SH-SY5Y (cell line): ENCODE measurements at regions not wholly inside any gene's neighbourhood (a gene's known extent, or its start where the extent isn't known, plus 50 kb on each side); places are given as distances from the start of the nearest gene placed in this dataset.

Experiments
- GATA2 ChIP-seq: IDR thresholded peaks from 2 replicates; pipeline ENCODE4 v1.6.1; 2011; ENCODE audit warnings: mild to moderate bottlenecking, low read depth, low read length
- GATA3 ChIP-seq: IDR thresholded peaks from 2 replicates; pipeline ENCODE4 v1.6.1; 2011; ENCODE audit warnings: low read depth, mild to moderate bottlenecking, low read length, moderate library complexity

DNA sequence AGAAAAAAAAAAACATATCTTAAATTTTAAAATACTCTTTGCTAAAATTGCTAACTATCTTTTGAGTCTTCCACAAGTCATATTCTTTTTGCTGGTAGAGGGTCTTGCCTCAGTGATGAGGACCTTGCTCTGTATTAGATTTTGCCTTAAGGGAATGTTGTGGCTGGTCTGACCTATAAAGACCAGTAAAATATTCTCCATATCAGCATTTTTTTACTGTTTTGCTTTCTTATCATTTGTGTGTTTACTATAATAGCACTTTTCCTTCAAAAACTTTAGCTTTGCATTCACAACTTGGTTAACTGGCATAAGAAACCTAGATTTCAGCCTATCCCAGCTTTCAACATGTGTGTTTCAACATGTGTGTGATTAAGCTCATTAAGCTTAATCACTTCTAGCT is 224.7 kb upstream of the CDH18 start:
- TF ChIP-seq GATA3 (no peak), GATA2 (no peak)
